Prostate gland (tissue), 2 donors: ENCODE measurements at regions not wholly inside any gene's neighbourhood (a gene's known extent, or its start where the extent isn't known, plus 50 kb on each side); places are given as distances from the start of the nearest gene placed in this dataset.

ENCODE experiments used
- DNase-seq: peaks from one replicate; pipeline ENCODE4 v3.0.0-alpha.2; 2019; ENCODE audit warnings: low spot score
- H3K27ac ChIP-seq, 2 donors: fragments of 200-600 bp; sonication (generic); 2 replicates each; pipeline ENCODE4 v1.5.1; 2017 to 2019
- H3K27me3 ChIP-seq: fragments of 200-600 bp; sonication (generic); replicated peaks from 2 replicates; pipeline ENCODE4 v1.5.1; 2019; ENCODE audit not compliant: insufficient read depth
- H3K36me3 ChIP-seq, 2 donors: fragments of 200-600 bp; sonication (generic); 1 replicate in 1 of 2; 2 replicates in 1 of 2; pipeline versions ENCODE4 v1.5.1 to v1.8.1; 2017 to 2019
- H3K4me1 ChIP-seq: fragments of 200-600 bp; sonication (generic); replicated peaks from 2 replicates; pipeline ENCODE4 v1.5.1; 2019
- H3K4me3 ChIP-seq, 2 donors: fragments of 200-600 bp; sonication (generic); 2 replicates each; pipeline ENCODE4 v1.5.1; 2017 to 2019
- H3K9me3 ChIP-seq: fragments of 200-600 bp; sonication (generic); 2 replicates; pipeline ENCODE4 v1.5.1; 2017
- CTCF ChIP-seq, 4 experiments: fragments of 200-600 bp in 2 of 4; fragments of 450-650 bp in 2 of 4; sonication (generic) in 2 of 4; IDR thresholded peaks; 1 replicate in 3 of 4; 2 replicates in 1 of 4; pipeline ENCODE4 v1.5.1; 2016 to 2019; ENCODE audit warnings: antibody characterized with exemption in 4 of 4, mild to moderate bottlenecking in 2 of 4, moderate library complexity in 2 of 4
- POLR2A ChIP-seq: fragments of 450-650 bp; IDR thresholded peaks from one replicate; pipeline ENCODE4 v1.6.1; 2016; ENCODE audit warnings: antibody characterized with exemption, mild to moderate bottlenecking
- POLR2AphosphoS5 ChIP-seq: sonication (generic); formaldehyde crosslinking; IDR thresholded peaks from one replicate; pipeline ENCODE4 v1.6.1; 2017; ENCODE audit warnings: antibody characterized with exemption
- WGBS: methylation state at CpG from one replicate; pipeline ENCODE4 v1.1.5; 2018; 5-methylcytosine and 5-hydroxymethylcytosine counted together
- intact Hi-C: fragments of 100-400 bp; cut with DNase I; formaldehyde crosslinking; loops from one replicate; pipeline ENCODE4 v1.14.2; 2022

- Histone ChIP-seq H3K9me3 (no peaks in the 10 kb centered on the region), H3K36me3 (no peaks in the 10 kb centered on the region), H3K4me3 (no peak overlapping the region), H3K4me1 (no peaks in the 10 kb centered on the region), H3K27me3 (no peaks in the 10 kb centered on the region), H3K27ac (no peak overlapping the region)
- WGBS: 80% methylated on average over 6 of the region's 6 CpGs
- no peak for DNase-seq
- intact Hi-C loops: no loop called here
- no peak for TF ChIP-seq POLR2A
- TF ChIP-seq POLR2AphosphoS5: no peak
- TF ChIP-seq CTCF (IDR thresholded peaks at IDR 0.05): no peak
These were observed 145.8 kb upstream of the CDH5 start for GRCh38 chr16:66220702-66221101.

DNA sequence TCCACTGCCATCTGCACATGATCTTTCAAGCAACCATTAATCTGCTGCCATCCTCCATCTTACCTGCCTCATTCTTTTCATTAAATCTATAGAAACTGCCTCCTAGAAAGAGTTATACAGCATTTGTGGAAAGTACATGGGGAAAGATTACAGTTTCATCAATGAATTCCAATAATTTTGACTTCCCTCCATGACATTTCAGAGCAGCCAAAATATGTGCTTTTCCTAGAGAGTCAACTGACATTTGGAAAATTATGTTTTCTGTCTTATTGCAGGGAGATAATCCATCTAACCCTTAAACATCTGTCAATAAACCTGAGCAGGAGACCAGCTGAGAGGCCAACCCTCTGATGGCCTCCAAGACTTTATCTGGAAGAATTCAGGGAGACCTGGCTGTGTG lies 147.0 kb upstream of the CDH5 start:
- intact Hi-C loops: no loop called here
- Histone ChIP-seq H3K4me3 (no peak overlapping the region), H3K9me3 (no peaks in the 10 kb centered on the region), H3K36me3 (no peaks in the 10 kb centered on the region), H3K4me1 (no peaks in the 10 kb centered on the region), H3K27ac (no peak overlapping the region), H3K27me3 (no peaks in the 10 kb centered on the region)
- no peak for DNase-seq
- TF ChIP-seq CTCF (IDR thresholded peaks at IDR 0.05): no peak
- TF ChIP-seq POLR2AphosphoS5: no peak
- no peak for TF ChIP-seq POLR2A

DNA sequence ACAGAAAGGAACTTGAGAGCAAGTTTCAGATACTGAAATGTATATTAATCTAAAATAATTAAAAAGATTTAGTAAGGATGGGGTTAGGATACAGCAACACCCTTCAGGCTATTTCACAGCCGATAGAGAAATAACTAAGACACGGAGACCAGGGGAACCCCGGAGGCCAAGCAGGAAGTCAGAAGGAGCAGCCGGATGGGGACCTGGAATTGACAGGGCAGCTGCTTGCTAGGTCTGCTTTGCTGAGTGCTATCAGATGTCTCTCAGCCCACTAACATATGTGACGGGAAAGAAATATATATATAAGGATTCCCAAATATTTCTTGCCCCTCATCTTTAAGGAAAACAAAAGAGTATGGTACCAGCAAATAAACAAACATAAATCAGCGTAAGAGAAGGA lies 154.1 kb upstream of the CDH5 start:
- no peak overlapping the region for H3K4me3 ChIP-seq
- no peak for DNase-seq
- no peaks in the 10 kb centered on the region for H3K27me3 ChIP-seq
- no peaks in the 10 kb centered on the region for H3K4me1 ChIP-seq
- no peak overlapping the region for H3K27ac ChIP-seq
- intact Hi-C loops: no loop called here
- no peaks in the 10 kb centered on the region for H3K9me3 ChIP-seq
- WGBS: 58% methylated on average over 6 of the region's 6 CpGs
- no peak for TF ChIP-seq CTCF (IDR thresholded peaks at IDR 0.05)
- TF ChIP-seq POLR2A: no peak
- no peak for TF ChIP-seq POLR2AphosphoS5
- H3K36me3 ChIP-seq: no peaks in the 10 kb centered on the region

DNA sequence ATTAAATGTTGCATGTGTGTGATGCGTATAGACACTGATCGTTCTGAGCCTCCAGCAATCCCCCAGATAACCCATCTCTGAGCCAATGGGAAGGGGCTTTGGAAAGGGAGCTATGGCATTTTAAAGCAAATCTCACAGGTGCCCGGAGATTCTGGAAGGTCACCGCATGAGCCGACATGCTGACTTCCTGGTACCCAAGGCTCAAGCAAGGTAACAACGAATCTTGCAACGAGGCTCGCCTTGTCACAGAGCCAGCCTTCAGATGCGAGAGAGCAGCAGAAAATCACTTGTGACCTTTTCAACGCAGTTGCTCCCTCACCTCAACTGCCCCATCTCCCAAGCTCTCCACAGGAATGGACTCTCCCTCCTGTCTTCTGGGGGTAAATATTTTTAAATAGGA lies 154.8 kb upstream of the CDH5 start:
- Histone ChIP-seq H3K36me3 (no peaks in the 10 kb centered on the region), H3K4me1 (no peaks in the 10 kb centered on the region), H3K27ac (no peak overlapping the region), H3K27me3 (no peaks in the 10 kb centered on the region), H3K9me3 (no peaks in the 10 kb centered on the region), H3K4me3 (no peak overlapping the region)
- 81% methylated on average over 10 of the region's 10 CpGs for WGBS
- no peak for TF ChIP-seq POLR2A
- no peak for TF ChIP-seq POLR2AphosphoS5
- TF ChIP-seq CTCF (IDR thresholded peaks at IDR 0.05): no peak
- intact Hi-C loops: no loop called here
- DNase-seq: no peak

- no peak for TF ChIP-seq POLR2AphosphoS5
- TF ChIP-seq POLR2A: no peak
- no peak for TF ChIP-seq CTCF (IDR thresholded peaks at IDR 0.05)
- Histone ChIP-seq H3K36me3 (no peaks in the 10 kb centered on the region), H3K4me1 (no peaks in the 10 kb centered on the region), H3K27ac (no peak overlapping the region), H3K27me3 (no peaks in the 10 kb centered on the region), H3K9me3 (no peaks in the 10 kb centered on the region), H3K4me3 (no peak overlapping the region)
- WGBS: 93% methylated on average over 5 of the region's 5 CpGs
- no peak for DNase-seq
- intact Hi-C loops: no loop called here
These were observed 158.6 kb upstream of the CDH5 start for GRCh38 chr16:66207883-66208265.
